DMS 273 (cell line): ENCODE measurements at regions not wholly inside any gene's neighbourhood (a gene's known extent, or its start where the extent isn't known, plus 50 kb on each side); places are given as distances from the start of the nearest gene placed in this dataset.
"Not testable (repeated sequence)": the region's sequence is repeated elsewhere in the genome, so short reads cannot be mapped to it uniquely, and the experiment has no call there.

Experiments used
- DNase-seq: peaks from one replicate; lab custom pipeline; 2025; ENCODE audit not compliant: unreplicated experiment; lab: John Stamatoyannopoulos, UW

GRCh38 chr12:47351526-47351925 lies 271.8 kb upstream of the AMIGO2 start:
- DNase-seq, result no peak

DNA sequence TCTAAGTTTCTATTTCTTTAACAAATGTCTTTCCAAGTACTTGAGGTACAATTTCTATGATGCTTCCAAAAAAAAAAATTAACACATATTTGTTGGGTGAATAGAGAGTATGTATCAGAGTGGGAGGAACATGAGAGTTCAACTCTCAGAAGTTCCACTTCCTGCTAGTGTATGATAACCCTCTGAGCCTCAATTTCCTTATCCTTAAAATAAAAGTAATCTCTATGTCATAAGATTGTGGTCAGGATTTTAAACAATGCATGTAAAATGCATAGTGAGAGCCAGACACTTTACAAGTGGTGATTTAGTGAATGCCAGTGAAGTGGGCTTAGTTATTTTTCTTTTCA lies 270.3 kb upstream of the AMIGO2 start:
- no peak for DNase-seq

DNA sequence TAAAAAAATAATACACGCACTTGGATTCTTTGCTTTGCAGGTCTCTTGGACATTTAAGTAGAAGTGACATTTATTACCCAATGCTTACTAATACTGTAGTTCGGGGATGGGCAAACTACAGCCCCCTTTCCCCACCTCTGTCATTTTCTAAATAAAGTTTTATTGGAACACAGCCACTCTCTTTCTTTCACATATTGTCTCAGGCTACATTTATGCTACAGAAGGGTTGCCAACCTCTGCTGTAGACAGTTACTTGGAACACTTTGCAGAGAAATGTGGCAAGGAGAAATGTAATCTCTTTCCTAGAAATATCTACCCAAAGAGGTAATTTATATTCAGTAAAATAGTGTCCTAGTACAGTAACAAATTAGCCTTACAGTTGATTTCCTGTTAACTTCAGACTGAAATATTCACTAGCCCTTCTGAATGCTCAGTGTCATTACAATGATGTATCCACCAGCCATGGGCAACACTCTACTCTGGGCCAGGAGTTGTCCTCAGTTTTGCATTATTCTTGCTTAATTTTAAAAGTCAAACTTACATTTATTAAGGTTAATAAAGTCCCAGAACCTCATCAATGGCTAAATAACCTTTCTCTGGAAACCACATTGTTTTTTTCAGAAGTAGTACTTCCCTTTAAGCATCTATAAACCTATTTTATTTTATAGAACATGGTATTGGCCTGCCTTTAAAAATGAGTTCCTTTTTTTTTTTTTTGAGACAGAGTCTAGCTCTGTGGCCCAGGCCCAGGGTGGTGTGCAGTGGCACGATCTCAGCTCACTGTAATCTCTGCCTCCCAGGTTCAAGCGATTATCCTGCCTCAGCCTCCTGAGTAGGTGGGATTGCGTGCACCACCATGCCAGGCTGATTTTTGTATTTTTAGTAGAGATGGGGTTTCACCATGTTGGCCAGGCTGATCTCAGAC lies 269.6 kb upstream of the AMIGO2 start:
- DNase-seq, result no peak

DNA sequence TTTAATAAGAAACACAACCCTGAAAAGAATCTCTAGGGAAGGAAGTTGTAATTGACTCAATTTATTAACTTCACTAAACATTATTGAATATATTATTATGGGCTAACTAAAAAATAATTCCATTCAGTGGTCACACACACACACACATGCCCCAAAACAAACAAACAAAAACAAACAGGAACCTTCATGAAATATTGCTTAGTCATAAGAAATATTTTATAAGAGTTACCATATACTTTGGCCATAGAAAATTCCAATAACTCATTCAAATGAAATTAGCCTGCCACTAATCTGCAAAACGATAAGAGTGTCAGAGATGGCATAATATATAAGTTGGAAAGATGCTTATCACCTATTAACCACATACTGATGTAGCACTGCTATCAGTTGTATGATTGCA lies 268.4 kb upstream of the AMIGO2 start:
- DNase-seq, result no peak

DNA sequence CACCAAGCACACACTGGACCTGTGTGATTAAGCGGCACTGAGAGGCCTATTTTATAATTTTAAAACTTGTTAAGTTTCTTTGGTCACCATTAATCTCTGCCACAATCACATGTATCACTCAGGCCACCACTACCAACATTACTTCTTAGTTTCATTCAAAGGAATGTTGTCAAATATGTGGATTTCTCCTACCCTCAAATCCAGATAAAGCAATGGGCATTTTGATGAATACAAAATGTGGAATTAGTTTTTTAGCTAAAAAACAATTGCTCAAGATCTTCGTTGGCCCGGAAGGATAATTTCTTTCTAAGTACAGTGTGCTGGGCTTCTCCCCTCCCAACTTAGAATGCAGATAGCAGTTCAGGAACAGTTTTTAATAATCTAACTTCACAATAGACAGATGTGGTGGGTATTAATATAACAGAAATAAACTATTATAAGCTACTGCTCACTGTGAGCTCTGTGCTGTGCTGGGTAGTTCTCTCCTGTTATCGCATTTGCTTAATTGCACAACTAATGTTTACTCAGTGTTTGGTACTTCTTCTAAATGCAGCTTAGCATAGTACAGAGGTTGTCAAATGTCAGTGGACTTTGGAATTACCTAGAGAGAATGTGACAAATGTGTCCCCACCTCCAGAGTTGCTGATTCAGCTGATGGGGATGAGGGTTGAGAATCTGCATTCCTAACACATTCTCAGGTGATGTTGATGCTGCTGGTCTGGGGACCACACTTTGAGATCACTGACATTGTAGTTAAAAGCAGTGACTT lies 266.7 kb upstream of the AMIGO2 start:
- no peak for DNase-seq

DNA sequence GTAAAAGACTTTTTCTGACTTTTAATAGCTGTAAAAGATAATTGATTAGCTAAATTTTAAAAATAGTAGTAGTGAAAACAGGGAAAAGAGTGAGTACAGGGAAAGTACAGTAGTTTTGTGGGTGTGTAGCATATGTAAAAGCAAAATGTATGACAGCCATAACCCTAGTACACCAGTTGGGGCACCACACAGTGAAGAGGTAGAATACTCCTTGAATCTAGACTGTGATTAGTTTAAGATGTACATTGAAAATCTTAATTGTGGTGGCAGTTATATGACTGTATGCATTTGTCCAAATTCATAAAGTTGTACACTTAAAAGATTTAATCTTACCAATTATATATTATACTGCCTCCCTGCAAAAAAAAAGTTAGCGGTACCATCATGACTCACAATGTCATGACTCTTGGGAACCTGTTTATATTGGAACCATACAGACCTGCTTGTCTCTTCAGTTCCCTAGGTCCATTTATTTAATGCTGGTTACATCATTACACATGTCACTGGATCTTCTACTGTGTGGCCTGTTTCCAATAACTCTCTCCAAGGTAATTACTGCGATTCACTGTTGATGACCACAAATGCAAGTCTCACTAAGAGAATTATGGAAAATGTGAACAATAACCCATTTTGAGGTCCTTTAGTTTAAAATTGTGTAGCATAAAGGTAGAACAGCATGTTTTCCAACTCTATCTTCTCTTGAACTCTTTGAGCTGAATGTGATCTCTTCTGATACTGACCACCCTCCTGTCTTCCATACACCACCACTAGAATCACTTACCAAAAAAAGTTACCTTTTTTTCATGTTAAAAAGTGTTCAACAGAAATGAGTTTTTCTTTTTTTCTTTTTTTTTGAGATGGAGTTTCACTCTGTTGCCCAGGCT lies 264.2 kb upstream of the AMIGO2 start:
- DNase-seq, result no peak

DNA sequence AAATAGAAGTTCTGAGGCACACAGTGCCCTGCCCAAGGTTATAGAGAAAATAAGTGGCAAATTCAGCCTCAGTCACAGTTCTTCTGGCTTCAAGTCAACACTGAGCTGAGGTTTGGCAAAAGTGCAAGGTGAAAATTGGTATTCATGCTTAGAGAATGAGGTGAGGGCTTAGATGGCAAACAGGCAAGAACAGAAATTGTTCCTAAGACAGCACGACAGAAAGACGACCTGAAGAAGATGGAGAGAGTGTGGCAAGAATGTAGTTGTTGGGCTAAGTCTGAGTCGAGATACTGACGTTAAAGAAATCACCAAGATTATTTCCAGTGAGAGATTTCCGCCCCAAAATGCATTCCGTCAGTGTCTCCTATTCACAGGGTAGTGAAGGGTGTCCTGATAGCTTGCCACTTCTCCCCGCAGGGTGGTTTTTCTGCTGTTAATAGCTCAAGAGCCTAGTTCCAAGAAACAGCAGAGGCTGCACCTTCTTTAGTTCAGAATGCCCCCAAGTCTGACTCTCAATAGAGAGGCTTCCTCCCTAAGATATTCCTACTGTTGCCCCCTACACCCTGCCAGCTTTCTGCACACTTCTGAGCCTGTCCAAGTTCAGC lies 260.8 kb upstream of the AMIGO2 start:
- no peak for DNase-seq

DNA sequence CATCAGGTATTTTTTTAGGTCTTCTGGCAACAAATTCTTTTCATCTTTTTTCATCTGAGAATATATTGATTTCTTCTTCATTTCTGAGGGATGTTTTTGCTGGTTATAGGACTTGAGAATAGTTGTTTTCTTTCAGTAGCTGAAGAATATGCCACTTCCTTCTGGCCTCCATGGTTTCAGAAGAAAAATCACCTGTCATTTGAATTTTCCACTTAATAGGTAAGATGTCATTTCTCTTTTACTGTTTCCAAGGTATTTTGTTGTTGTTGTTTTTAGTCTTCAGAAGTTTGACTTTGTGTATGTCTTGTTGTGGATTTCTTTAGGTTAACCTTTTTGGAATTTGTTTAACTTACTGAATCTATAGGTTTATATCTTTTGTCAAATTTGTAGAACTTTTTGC lies 257.8 kb upstream of the AMIGO2 start:
- no peak for DNase-seq

GRCh38 chr12:47333271-47333858 lies 253.6 kb upstream of the AMIGO2 start:
- not testable (repeated sequence) for DNase-seq

DNA sequence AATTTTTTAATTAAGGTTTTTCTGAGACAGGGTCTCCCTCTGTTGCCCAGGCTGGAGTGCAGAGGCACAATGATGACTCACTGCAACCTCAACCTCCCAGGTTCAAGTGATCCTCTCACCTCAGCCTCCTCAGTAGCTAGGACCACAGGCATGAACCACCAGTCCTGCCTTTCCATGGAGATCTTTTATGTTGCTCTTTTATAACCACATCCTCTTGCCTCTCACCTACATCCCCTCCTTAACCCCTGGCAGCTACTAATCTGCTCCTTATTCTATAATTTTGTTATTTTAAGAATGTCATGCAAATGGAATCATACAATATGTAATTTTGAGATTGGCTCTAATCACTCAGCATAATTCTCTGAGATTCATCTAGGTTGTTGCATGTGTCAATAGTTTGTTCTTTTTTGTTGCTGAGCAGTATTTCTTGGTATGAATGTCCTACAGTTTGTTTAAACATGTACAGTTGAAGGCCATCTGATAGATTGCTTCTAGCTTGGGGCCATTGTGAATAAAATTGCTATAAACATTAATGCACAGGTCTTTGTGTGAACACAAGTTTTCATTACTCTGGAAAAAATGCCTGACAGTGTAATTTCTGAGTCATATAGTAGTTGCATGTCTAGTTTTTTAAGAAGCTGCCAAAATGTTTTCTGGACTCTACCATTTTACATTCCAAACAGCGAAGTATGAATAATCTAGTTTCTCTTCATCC lies 249.2 kb upstream of the AMIGO2 start:
- DNase-seq, result no peak

DNA sequence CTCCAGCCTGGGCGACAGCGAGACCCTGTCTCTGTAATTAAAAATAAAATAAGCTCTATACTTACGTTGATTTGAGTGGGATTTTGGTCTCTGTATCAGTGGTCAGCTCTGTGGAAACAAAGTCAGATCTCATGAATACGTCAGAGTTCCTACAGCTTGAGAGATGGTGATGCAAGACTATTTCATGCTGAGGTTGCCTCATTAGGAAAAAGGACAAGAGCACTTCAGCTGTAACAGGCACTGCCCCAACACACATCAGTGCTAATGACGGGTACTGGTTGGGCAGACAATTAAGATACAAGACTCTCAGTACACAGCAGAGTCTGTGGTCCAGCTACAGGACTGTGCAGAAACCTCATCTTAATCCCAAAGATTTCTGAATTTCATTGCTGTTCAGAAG lies 246.4 kb upstream of the AMIGO2 start:
- DNase-seq, result no peak

GRCh38 chr12:47323802-47324201 lies 244.0 kb upstream of the AMIGO2 start:
- DNase-seq, result no peak

GRCh38 chr12:47321436-47321835 lies 241.7 kb upstream of the AMIGO2 start:
- DNase-seq, result no peak

DNA sequence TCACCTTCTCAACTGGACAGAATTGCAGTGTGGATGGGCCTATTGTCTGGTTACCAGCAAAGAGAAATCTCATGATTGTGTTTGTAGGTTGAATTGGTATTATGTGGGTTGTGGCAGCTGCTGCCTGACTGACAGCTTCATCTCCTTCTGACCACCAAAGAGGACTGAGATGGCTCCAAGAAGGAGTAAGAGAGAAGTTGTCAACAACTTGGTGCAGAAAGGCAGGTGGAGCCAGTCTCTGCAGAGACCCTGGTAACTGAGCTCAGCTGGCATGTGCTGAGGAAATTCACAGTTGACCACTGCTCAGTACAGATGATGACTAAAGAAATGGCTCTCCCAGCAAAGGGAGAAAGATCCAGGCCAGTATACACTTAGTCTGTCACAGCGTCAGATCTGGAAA lies 240.0 kb upstream of the AMIGO2 start:
- no peak for DNase-seq

DNA sequence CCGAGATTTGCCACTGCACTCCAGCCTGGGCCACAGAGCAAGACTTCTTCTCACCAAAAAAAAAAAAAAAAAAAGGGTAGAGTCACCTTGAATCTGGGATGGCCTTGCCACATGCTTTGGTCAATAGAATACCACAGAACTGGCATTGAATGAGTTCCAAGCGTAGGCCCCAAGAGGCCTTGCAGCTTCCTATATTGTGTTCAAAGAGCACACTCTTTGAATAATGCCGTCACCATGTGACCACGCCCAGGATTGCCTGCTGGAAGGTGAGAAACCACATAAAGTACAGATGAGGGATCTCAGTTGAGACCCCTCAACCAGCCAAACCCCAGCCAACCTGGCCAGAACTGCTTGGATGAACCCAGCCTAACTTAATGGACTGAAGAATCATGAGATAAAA lies 239.2 kb upstream of the AMIGO2 start:
- no peak for DNase-seq

DNA sequence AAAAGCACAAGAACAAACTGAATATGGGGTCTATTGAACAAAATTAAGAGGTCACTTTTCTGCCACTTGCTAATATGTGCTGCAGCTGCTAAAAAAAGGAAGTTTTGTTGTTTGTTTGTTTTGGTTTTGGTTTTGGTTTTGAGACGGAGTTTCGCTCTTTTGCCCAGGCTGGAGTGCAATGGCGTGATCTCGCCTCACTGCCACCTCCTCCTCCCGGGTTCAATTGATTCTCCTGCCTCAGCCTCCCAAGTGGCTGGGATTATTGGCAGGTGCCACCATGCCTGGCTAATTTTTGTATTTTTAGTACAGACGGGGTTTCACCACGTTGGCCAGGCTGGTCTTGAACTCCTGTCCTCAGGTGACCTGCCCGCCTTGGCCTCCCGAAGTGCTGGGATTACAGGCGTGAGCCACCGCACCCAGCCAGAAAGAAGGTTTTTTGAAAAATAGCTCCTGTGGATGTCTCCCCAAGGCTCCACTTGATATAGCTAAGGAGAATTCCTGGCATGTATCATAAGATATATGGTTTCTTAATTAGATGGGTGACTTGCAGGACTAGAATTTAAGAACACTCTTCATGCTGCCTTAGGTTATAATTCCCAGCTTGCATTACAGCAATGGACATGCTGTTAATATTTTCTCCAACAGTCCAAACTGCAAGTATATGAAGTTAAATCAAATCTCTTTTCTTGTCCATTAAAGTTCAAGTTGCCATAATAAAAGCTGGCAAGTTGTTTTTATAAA lies 237.6 kb upstream of the AMIGO2 start:
- no peak for DNase-seq

- no peak for DNase-seq
These were observed 236.9 kb upstream of the AMIGO2 start for GRCh38 chr12:47316609-47317049.

DNA sequence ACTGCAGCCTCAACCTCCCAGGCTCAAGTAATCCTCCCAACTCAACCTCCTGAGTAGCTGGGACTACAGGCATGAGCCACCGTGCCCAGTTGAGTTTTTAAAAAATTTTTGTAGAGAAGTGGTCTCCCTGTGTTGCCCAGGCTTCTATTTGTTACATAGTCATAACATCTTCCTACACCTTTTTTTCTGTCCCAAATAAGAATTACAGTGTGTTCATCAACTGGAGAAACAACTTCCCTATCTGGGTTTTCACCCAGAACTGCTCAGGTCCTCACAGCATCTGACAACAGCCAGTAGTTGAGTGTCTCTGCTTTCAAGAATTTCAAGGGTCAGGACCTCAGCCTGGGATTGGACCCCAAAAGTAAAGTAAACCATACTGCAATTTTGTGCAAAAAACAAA lies 235.2 kb upstream of the AMIGO2 start:
- no peak for DNase-seq

GRCh38 chr12:47312808-47313426 lies 233.2 kb upstream of the AMIGO2 start:
- DNase-seq, result no peak
